Upper lobe of left lung (tissue), 4 donors: ENCODE measurements at regions not wholly inside any gene's neighbourhood (a gene's known extent, or its start where the extent isn't known, plus 50 kb on each side); places are given as distances from the start of the nearest gene placed in this dataset.

Experiments used
- CTCF ChIP-seq, 6 experiments: fragments of 450-650 bp in 4 of 6; fragments of 200-600 bp in 2 of 6; sonication (generic) in 2 of 6; IDR thresholded peaks; one replicate each; pipeline ENCODE4 v1.5.1; 2016 to 2019; ENCODE audit warnings: antibody characterized with exemption in 6 of 6
- EP300 ChIP-seq, 4 donors: sonication (generic); formaldehyde crosslinking; IDR thresholded peaks; one replicate each; pipeline ENCODE4 v1.5.1; 2017; ENCODE audit warnings: antibody characterized with exemption in 4 of 4, control low read depth in 2 of 4
- POLR2A ChIP-seq, 4 donors: fragments of 450-650 bp; IDR thresholded peaks; one replicate each; pipeline ENCODE4 v1.5.1; 2016 to 2017; ENCODE audit warnings: antibody characterized with exemption in 4 of 4, mild to moderate bottlenecking in 2 of 4
- POLR2AphosphoS5 ChIP-seq, 2 donors: sonication (generic); formaldehyde crosslinking; IDR thresholded peaks; one replicate each; pipeline ENCODE4 v1.5.1; 2017; ENCODE audit warnings: antibody characterized with exemption in 2 of 2

GRCh38 chr7:113268757-113269156, 150.4 kb upstream of the SMIM30 start:
- TF ChIP-seq CTCF (IDR thresholded peaks at IDR 0.05) (no peak), EP300 (IDR thresholded peaks at IDR 0.05) (no peak), POLR2A (IDR thresholded peaks at IDR 0.05) (no peak), POLR2AphosphoS5 (IDR thresholded peaks at IDR 0.05) (no peak)
